ENCODE measurements at regions not wholly inside any gene's neighbourhood (a gene's known extent, or its start where the extent isn't known, plus 50 kb on each side); places are given as distances from the start of the nearest gene placed in this dataset.

DNA sequence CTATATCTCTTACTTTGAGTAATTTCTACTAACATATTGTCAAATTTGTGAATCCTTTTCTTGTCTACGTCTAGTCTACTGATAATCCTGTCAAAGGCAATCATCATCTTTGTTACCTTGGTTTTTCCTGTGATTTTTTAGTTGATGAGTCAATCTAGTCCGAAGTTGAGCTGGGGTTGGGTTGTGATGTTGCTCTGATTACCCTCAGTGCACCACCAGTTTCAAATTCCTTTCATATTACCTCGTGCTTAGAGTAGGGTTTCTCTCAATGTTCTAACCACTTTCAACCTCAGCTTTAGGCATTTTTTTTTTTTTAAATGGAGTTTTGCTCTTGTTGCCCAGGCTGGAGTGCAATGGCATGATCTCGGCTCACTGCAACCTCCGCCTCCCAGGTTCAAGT, 186.8 kb downstream of the BTG1 start:
- no peak for TF ChIP-seq CTCF (conservative IDR thresholded peaks at IDR 0.05; ENCODE audit: low read depth, low read length)
- no peak for TF ChIP-seq EZH2 (IDR thresholded peaks at IDR 0.05; ENCODE audit: borderline replicate concordance, low read depth, low read length, poor library complexity, severe bottlenecking)

Measured in A673 (cell line).